H7 (cell line): ENCODE measurements at regions not wholly inside any gene's neighbourhood (a gene's known extent, or its start where the extent isn't known, plus 50 kb on each side); places are given as distances from the start of the nearest gene placed in this dataset.
A peak's percentile ranks its signal among the peaks of the same experiment; 100 is the strongest.
"Not testable (repeated sequence)": the region's sequence is repeated elsewhere in the genome, so short reads cannot be mapped to it uniquely, and the experiment has no call there.

Source experiments
- DNase-seq: peaks from one replicate; pipeline ENCODE4 v3.0.0; 2012
- H3K27me3 ChIP-seq: 2 replicates; pipeline ENCODE4 v1.6.0; 2011; ENCODE audit warnings: mild to moderate bottlenecking, low read length; ENCODE audit not compliant: control insufficient read depth, insufficient read depth
- H3K36me3 ChIP-seq: replicated peaks from 2 replicates; pipeline ENCODE4 v1.5.1; 2011; ENCODE audit warnings: low read length; ENCODE audit not compliant: control insufficient read depth, insufficient read depth
- H3K4me3 ChIP-seq: 2 replicates; pipeline ENCODE4 v1.5.1; 2011; ENCODE audit warnings: low read depth, mild to moderate bottlenecking, control low read depth, low read length, moderate library complexity; ENCODE audit not compliant: insufficient read depth

- Histone ChIP-seq H3K27me3 (no peaks in the 10 kb centered on the region), H3K4me3 (no peak overlapping the region), H3K36me3 (no peaks in the 10 kb centered on the region)
- peak; percentile 1 for DNase-seq
Observed at GRCh38 chr1:73701826-73702225, 496.1 kb downstream of the LRRIQ3 start.

GRCh38 chr1:73676186-73676585 lies 521.8 kb downstream of the LRRIQ3 start:
- no peak for DNase-seq
- no peaks in the 10 kb centered on the region for H3K36me3 ChIP-seq

GRCh38 chr1:73674945-73675561 lies 522.9 kb downstream of the LRRIQ3 start:
- H3K27me3 ChIP-seq = no peaks in the 10 kb centered on the region
- no peaks in the 10 kb centered on the region for H3K36me3 ChIP-seq
- H3K4me3 ChIP-seq = no peak overlapping the region
- peak; percentile 6 for DNase-seq

More at GRCh38 chr1:73676186-73676585, 521.8 kb downstream of the LRRIQ3 start:
- H3K27me3 ChIP-seq = no peaks in the 10 kb centered on the region
- no peak overlapping the region for H3K4me3 ChIP-seq

GRCh38 chr1:73673971-73674370 lies 524.0 kb downstream of the LRRIQ3 start:
- H3K36me3 ChIP-seq = no peaks in the 10 kb centered on the region
- no peaks in the 10 kb centered on the region for H3K27me3 ChIP-seq
- no peak for DNase-seq
- H3K4me3 ChIP-seq = no peak overlapping the region

GRCh38 chr1:73671530-73671929 lies 526.4 kb downstream of the LRRIQ3 start:
- no peak for DNase-seq

GRCh38 chr1:73667959-73668358 lies 530.0 kb downstream of the LRRIQ3 start:
- H3K4me3 ChIP-seq, DNase-seq, H3K27me3 ChIP-seq, H3K36me3 ChIP-seq: not testable (repeated sequence)

More at GRCh38 chr1:73671530-73671929, 526.4 kb downstream of the LRRIQ3 start:
- H3K4me3 ChIP-seq = no peak overlapping the region
- H3K36me3 ChIP-seq = no peaks in the 10 kb centered on the region
- H3K27me3 ChIP-seq = no peaks in the 10 kb centered on the region

GRCh38 chr1:73662526-73662925 lies 535.5 kb downstream of the LRRIQ3 start:
- Histone ChIP-seq H3K36me3 (no peaks in the 10 kb centered on the region), H3K4me3 (no peak overlapping the region), H3K27me3 (no peaks in the 10 kb centered on the region)
- DNase-seq = no peak

- DNase-seq = no peak
- Histone ChIP-seq H3K27me3 (no peaks in the 10 kb centered on the region), H3K4me3 (no peak overlapping the region), H3K36me3 (no peaks in the 10 kb centered on the region)
Observed at GRCh38 chr1:73659136-73659535, 538.8 kb downstream of the LRRIQ3 start.

GRCh38 chr1:73654714-73655113 lies 543.3 kb downstream of the LRRIQ3 start:
- H3K4me3 ChIP-seq = no peak overlapping the region
- no peaks in the 10 kb centered on the region for H3K27me3 ChIP-seq
- no peak for DNase-seq
- H3K36me3 ChIP-seq = no peaks in the 10 kb centered on the region

GRCh38 chr1:73644198-73644597 lies 553.8 kb downstream of the LRRIQ3 start:
- no peaks in the 10 kb centered on the region for H3K36me3 ChIP-seq
- H3K4me3 ChIP-seq = no peak overlapping the region
- DNase-seq = no peak
- H3K27me3 ChIP-seq = no peaks in the 10 kb centered on the region

- no peak overlapping the region for H3K4me3 ChIP-seq
- no peaks in the 10 kb centered on the region for H3K36me3 ChIP-seq
- DNase-seq = no peak
- no peaks in the 10 kb centered on the region for H3K27me3 ChIP-seq
Observed at GRCh38 chr1:73639494-73639893, 558.5 kb downstream of the LRRIQ3 start.

GRCh38 chr1:73637264-73637663 lies 560.7 kb downstream of the LRRIQ3 start:
- Histone ChIP-seq H3K27me3 (no peaks in the 10 kb centered on the region), H3K4me3 (no peak overlapping the region), H3K36me3 (no peaks in the 10 kb centered on the region)
- DNase-seq = no peak

- peak; percentile 1 for DNase-seq
- no peaks in the 10 kb centered on the region for H3K36me3 ChIP-seq
- no peaks in the 10 kb centered on the region for H3K27me3 ChIP-seq
- H3K4me3 ChIP-seq = no peak overlapping the region
Observed at GRCh38 chr1:73635021-73635420, 563.0 kb downstream of the LRRIQ3 start.

- no peaks in the 10 kb centered on the region for H3K27me3 ChIP-seq
- H3K36me3 ChIP-seq = no peaks in the 10 kb centered on the region
- no peak overlapping the region for H3K4me3 ChIP-seq
- DNase-seq = no peak
Observed at GRCh38 chr1:73627723-73628122, 570.3 kb downstream of the LRRIQ3 start.

- DNase-seq = no peak
Observed at GRCh38 chr1:73626326-73626725, 571.6 kb downstream of the LRRIQ3 start.

GRCh38 chr1:73623946-73624345 lies 574.0 kb downstream of the LRRIQ3 start:
- Histone ChIP-seq H3K27me3 (no peaks in the 10 kb centered on the region), H3K4me3 (no peak overlapping the region), H3K36me3 (no peaks in the 10 kb centered on the region)
- DNase-seq = no peak

More at GRCh38 chr1:73626326-73626725, 571.6 kb downstream of the LRRIQ3 start:
- Histone ChIP-seq H3K4me3 (no peak overlapping the region), H3K27me3 (no peaks in the 10 kb centered on the region), H3K36me3 (no peaks in the 10 kb centered on the region)
